NCI-H446 (cell line): ENCODE measurements at regions not wholly inside any gene's neighbourhood (a gene's known extent, or its start where the extent isn't known, plus 50 kb on each side); places are given as distances from the start of the nearest gene placed in this dataset.
A peak's percentile ranks its signal among the peaks of the same experiment; 100 is the strongest.
"Not testable (repeated sequence)": the region's sequence is repeated elsewhere in the genome, so short reads cannot be mapped to it uniquely, and the experiment has no call there.

ENCODE experiments used
- DNase-seq, 2 experiments: peaks; one replicate each; lab custom pipeline; 2025; lab: John Stamatoyannopoulos, UW

DNA sequence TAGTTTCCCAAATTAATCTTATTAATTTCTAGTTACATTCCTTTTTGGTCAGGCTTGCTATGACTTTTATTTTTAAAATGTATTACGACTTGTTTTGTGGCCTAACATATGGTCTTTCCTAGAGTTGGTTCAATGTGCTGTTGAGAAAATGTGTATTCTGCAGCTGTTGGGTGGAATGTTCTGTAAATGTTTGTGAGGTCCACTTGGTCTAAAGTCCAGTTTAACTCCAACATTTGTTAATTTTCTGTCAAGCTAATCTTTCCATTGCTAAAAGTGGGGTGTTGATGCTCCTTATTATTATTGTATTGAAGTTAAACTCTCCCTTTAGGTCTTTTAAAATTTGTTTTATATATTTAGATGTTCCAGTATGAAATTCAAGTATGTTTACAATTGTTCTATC lies 1010.8 kb upstream of the EDIL3 start:
- DNase-seq = no peak

DNA sequence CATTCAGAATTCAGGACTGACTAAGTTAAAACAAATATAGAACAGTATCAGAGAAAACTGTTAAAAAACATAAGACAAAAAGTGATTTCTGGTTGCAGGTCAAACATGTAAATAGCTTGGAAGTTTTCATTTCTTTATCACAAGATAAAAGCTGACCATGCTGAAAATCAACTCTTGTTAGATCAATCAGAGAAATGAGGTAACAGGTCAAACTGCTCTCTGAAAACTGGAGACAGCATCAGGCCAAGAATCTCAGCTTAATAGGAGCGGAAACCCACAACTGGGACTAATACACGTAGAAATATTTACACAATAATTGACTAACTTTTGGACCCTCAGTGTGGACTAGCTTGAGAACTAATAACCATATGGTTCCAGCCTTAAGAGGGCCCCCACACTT lies 1012.8 kb upstream of the EDIL3 start:
- DNase-seq = no peak

DNA sequence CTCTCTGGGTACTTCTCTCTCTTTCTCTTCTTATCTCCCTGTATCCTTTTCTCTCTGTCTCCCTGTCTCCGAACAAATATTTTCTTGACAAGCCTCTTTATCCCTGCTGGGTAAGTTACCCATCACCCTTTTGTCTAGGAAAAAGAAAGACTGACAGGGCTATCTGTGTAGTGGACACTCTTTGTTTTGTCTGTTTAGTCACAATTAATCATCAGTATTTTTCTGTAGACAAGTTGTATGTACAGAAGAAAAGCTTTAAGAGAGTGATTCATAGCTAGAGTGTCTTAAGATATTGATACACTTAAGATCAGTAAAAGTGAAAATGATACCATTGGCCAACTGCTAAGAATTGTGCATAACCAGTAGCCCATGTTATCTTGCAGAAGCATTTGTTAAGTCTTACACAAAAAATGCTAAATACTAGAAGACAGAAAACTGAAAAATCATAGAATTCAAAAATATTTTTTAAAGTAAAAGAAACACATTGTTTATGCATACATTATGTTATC lies 1043.8 kb upstream of the EDIL3 start:
- no peak for DNase-seq

DNA sequence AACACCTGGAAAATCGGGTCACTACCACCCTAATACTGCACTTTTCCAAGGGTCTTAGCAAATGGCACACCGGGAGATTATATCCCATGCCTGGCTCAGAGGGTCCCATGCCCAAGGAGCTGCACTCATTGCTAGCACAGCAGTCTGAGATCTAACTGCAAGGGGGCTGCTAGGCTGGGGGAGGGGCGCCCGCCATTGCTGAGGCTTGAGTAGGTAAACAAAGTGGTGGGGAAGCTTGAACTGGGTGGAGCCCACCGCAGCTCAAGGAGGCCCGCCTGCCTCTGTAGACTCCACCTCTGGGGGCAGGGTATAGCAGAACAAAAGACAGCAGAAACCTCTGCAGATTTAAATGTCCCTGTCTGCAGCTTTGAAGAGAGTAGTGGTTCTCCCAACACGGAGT lies 1047.0 kb upstream of the EDIL3 start:
- not testable (repeated sequence) for DNase-seq

DNA sequence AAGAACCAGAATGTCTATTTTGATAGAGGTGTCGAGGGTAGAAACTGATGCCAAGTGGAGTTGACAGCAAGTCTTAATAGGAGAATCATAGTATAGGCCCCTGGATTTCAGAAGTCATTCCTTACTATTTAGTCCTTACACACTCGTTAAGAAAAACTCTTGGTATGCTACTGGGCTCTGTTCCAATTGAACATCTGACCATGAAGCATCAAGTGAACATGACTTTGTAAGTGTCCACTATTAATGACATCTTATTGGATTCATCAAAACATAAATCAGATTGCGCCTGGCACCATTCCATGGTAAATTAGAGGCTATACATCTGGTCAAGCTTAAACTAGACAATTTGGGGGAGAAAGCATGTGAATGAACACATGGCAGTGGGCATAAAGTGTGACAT lies 1056.5 kb upstream of the EDIL3 start:
- peak; percentile 8 to 51 for DNase-seq

DNA sequence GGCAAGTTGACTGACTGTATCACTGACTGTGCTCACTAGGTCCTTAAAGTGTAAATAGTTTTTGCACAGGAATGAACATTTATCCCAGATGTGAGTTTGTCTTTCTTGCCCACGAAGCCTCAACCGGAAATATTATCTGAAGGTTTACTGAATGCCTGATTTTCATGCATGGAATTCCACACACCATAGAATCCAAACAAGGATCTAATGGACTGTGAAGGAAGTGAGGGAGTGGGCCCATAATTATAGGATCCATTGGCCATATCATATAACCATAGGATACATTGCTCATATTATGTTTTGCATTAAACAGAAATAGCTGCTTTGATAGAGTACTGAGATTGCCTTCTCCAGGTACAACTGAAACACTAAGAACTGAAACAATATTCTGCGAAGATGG lies 1057.2 kb upstream of the EDIL3 start:
- DNase-seq = no peak

GRCh38 chr5:85452322-85453025 lies 1067.8 kb upstream of the EDIL3 start:
- DNase-seq = no peak

GRCh38 chr5:85453026-85453349 lies 1068.3 kb upstream of the EDIL3 start:
- no peak for DNase-seq

- DNase-seq = no peak
Measured at GRCh38 chr5:85458319-85458718, 1073.6 kb upstream of the EDIL3 start.

GRCh38 chr5:85462957-85463356 lies 1078.3 kb upstream of the EDIL3 start:
- DNase-seq = no peak

DNA sequence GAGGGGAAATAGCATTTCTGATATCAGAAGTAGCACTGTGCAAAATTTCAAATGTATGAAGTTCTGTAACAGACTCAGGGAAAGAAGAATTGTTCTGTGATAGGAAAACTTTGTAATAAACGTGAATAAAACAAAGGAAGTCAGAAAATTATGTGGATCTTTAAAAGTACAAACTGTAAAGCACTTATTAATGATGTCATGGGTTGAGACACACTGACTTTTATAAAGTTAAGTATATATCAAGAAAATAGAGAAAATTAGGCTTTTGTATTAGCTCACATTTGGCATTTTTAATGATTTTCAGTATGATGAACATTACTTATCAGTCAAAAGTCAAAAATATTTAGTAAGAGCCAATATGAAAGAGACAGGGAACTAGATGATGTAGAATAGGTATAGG lies 1081.7 kb upstream of the EDIL3 start:
- no peak for DNase-seq

DNA sequence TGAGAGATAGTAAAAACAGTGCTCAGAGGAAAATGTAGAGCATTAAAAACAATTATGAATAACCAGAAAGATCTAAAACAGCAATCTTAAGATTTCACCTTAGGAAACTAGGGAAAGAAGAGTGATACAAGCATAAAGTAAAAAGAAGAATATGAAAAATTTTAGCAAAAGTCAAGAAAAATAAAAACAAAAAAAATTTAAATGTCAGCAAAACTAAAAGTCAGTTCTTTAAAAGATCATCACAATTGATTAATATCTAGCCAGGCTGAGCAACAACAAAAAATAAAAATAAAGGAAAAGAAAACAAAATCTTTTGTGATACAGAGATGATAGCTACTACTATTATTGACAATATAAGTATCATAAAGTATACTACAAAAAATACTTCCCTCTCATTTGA lies 1088.1 kb upstream of the EDIL3 start:
- no peak for DNase-seq

- not testable (repeated sequence) for DNase-seq
Measured at GRCh38 chr5:85475151-85475550, 1090.5 kb upstream of the EDIL3 start.

GRCh38 chr5:85476617-85477016 lies 1091.9 kb upstream of the EDIL3 start:
- no peak for DNase-seq

GRCh38 chr5:85479849-85480248 lies 1095.2 kb upstream of the EDIL3 start:
- no peak for DNase-seq

DNA sequence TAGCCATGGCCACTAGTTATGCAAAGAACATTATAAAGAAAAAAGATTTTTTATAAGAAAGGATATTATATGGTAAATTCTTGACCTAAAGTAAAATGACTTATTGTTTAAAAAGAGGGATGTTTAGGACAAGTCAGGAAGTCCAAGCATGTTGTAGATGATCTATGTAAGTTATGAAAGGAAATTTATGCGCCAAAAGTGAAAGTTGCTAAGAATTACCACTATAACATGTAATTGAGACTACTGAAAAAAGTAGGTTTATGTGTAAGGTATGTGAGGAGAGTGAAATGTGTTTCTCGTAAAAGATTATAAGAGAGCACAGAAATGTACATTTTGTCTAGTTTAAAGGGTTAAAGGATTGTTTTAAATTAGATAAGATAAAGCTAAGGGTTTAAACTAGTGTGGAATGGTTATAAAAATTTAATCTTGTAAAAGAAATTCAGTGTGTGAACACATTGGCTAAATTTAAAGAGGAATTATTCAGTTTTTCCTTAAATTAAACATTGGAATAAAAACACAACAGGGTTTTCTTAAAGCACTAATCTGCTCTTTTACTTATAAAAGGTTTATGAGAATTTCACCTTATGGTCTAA lies 1100.4 kb upstream of the EDIL3 start:
- DNase-seq = no peak

- DNase-seq = no peak
Measured at GRCh38 chr5:85488295-85488694, 1103.6 kb upstream of the EDIL3 start.

- DNase-seq = no peak
Measured at GRCh38 chr5:85500869-85501268, 1116.2 kb upstream of the EDIL3 start.

DNA sequence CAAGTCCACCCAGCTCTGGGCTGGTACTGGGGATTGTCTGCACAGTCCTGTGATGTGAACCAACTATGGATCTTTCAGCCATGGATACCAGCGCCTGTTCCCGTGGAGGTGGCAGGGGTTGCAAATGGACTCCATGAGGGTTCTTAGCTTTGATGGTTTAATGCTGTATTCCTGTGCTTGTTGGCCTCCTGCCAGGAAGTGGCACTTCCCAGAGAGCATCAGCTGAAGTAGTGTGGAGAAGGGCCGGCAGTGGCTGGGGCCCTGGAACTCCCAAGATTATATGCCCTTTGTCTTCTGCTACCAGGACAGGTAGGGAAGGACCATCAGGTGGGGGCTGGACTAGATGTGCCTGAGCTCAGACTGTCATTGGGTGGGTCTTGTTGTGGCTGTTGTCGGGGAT lies 1104.8 kb upstream of the COX7C start:
- DNase-seq = no peak

GRCh38 chr5:85515588-85515987 lies 1102.2 kb upstream of the COX7C start:
- DNase-seq = no peak

GRCh38 chr5:85517386-85517785 lies 1100.4 kb upstream of the COX7C start:
- DNase-seq = no peak

- peak; percentile 79 to 85 for DNase-seq
Measured at GRCh38 chr5:85533341-85534047, 1084.2 kb upstream of the COX7C start.

DNA sequence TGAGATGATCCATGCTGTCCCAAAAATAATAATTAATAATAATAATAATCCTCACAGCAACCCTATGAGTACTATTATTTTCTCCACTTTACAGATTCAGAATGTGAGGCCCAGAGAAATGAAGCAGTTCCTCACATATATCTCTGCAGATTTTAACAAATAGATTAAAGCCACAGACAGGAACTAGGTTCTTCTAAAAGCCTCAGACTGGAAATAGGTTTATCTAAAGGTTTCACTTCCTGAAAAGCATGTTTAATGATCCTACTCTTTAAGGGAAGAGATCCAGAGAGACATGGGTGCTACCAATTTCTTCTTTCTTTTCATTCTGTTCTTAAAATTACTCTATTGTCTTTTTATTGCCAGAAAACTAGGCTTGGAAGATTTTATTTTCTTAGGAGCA lies 1079.4 kb upstream of the COX7C start:
- no peak for DNase-seq
